GM23248 (cell line): ENCODE measurements at regions not wholly inside any gene's neighbourhood (a gene's known extent, or its start where the extent isn't known, plus 50 kb on each side); places are given as distances from the start of the nearest gene placed in this dataset.

Experiments used
- EZH2 ChIP-seq: fragments of 200-600 bp; sonication (generic); IDR thresholded peaks from 2 replicates; pipeline ENCODE4 v1.6.1; 2018; ENCODE audit warnings: antibody characterized with exemption, mild to moderate bottlenecking; ENCODE audit not compliant: insufficient read depth, poor library complexity, severe bottlenecking
- EZH2phosphoT487 ChIP-seq: fragments of 200-600 bp; sonication (generic); IDR thresholded peaks from 2 replicates; pipeline ENCODE4 v1.6.1; 2018; ENCODE audit warnings: antibody characterized with exemption, moderate library complexity, mild to moderate bottlenecking, low read depth; ENCODE audit not compliant: insufficient read depth

DNA sequence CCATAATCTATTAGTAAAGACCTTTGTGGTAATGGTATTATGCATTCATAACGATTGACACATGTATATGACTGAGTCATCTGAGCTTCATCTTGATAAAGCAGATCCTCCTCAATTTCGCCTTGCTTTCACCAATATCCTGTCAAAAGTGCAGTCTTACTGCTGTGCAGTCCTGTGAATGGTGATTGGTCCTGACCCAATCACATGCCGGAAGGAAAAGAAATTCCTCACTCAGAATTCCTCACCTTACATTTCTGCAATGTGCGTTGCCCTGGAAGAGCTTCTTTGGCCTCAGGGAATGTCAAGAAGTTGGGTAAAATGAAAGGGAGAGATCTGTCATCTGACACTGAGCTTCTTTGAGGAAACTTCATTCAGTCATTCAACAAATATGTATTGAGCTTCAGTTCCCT, 121.0 kb upstream of the TSPAN2 start:
- TF ChIP-seq EZH2 (no peak), EZH2phosphoT487 (no peak)
